ENCODE measurements at regions not wholly inside any gene's neighbourhood (a gene's known extent, or its start where the extent isn't known, plus 50 kb on each side); places are given as distances from the start of the nearest gene placed in this dataset.
"Not testable (repeated sequence)": the region's sequence is repeated elsewhere in the genome, so short reads cannot be mapped to it uniquely, and the experiment has no call there.

DNA sequence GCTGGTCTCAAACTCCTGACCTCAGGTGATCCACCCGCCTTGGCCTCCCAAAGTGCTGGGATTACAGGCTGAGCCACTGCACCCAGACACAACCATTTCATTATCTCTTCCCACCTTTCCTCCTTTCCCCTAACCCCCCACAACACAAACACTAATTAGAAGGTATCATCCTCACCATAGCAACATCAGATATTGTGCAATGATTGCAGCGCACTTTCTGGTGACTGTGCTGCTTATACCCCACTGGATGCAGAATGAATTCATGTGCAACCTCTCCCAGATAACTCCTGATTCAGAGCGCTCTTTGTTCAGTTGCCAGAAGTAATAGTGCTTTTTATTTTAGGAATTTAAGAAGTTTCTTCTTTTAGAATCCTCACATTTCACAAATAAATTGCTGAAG lies 300.1 kb downstream of the CEP170 start:
- TF ChIP-seq, protein P1, sequence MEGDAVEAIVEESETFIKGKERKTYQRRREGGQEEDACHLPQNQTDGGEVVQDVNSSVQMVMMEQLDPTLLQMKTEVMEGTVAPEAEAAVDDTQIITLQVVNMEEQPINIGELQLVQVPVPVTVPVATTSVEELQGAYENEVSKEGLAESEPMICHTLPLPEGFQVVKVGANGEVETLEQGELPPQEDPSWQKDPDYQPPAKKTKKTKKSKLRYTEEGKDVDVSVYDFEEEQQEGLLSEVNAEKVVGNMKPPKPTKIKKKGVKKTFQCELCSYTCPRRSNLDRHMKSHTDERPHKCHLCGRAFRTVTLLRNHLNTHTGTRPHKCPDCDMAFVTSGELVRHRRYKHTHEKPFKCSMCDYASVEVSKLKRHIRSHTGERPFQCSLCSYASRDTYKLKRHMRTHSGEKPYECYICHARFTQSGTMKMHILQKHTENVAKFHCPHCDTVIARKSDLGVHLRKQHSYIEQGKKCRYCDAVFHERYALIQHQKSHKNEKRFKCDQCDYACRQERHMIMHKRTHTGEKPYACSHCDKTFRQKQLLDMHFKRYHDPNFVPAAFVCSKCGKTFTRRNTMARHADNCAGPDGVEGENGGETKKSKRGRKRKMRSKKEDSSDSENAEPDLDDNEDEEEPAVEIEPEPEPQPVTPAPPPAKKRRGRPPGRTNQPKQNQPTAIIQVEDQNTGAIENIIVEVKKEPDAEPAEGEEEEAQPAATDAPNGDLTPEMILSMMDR (IDR thresholded peaks at IDR 0.05; ENCODE audit: control extremely low read depth in 1 of 3, insufficient read depth in 1 of 3, low read depth in 1 of 3, low read length in 3 of 3) = not testable (repeated sequence)
- TF ChIP-seq, protein P2, sequence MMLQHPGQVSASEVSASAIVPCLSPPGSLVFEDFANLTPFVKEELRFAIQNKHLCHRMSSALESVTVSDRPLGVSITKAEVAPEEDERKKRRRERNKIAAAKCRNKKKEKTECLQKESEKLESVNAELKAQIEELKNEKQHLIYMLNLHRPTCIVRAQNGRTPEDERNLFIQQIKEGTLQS (IDR thresholded peaks at IDR 0.05; ENCODE audit: insufficient read depth, low read depth, low read length) = not testable (repeated sequence)
- not testable (repeated sequence) for TF ChIP-seq TAF1 (IDR thresholded peaks at IDR 0.05; ENCODE audit: low read depth, low read length); RXRA (IDR thresholded peaks at IDR 0.05; ENCODE audit: insufficient read depth, low read depth, low read length); POLR2A (IDR thresholded peaks at IDR 0.05; ENCODE audit: control extremely low read depth in 1 of 2, low read depth in 2 of 2, low read length in 2 of 2); PHF8 (conservative IDR thresholded peaks at IDR 0.05; ENCODE audit: low read depth, low read length); SP1 (IDR thresholded peaks at IDR 0.05; ENCODE audit: low read depth, low read length); JUND (IDR thresholded peaks at IDR 0.05; ENCODE audit: low read length); RAD21 (IDR thresholded peaks at IDR 0.05 in 1 of 2, conservative IDR thresholded peaks at IDR 0.05 in 1 of 2; ENCODE audit: low read depth in 2 of 2, low read length in 2 of 2); GTF2F1 (IDR thresholded peaks at IDR 0.05; ENCODE audit: borderline replicate concordance, low read depth, low read length)
- TF ChIP-seq, protein P3, sequence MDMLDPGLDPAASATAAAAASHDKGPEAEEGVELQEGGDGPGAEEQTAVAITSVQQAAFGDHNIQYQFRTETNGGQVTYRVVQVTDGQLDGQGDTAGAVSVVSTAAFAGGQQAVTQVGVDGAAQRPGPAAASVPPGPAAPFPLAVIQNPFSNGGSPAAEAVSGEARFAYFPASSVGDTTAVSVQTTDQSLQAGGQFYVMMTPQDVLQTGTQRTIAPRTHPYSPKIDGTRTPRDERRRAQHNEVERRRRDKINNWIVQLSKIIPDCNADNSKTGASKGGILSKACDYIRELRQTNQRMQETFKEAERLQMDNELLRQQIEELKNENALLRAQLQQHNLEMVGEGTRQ (IDR thresholded peaks at IDR 0.05; ENCODE audit: low read length) = not testable (repeated sequence)
